HCT116 (cell line): ENCODE measurements at regions not wholly inside any gene's neighbourhood (a gene's known extent, or its start where the extent isn't known, plus 50 kb on each side); places are given as distances from the start of the nearest gene placed in this dataset.

ENCODE experiments used
- ATAC-seq: fragments of 200-7000 bp; cut with Tn5 transposase; 2 replicates; pipeline ENCODE4 v1.9.1; 2020; ENCODE audit warnings: mild to moderate bottlenecking, moderate library complexity
- BruUV-seq: library from RNA; stranded (reverse); fragments of 400-500 nt; replicated peaks from 2 replicates; lab custom pipeline; 2021; lab: Mats Ljungman, UMichigan
- CTCF ChIA-PET: fragments of 300-600 bp; sonication (Branson Sonifier 250); formaldehyde crosslinking; loops from one replicate; lab custom pipeline; 2021; ENCODE audit warnings: antibody characterized with exemption; lab: Charles Lee
- POLR2A ChIA-PET: fragments of 300-600, 350-600 bp; sonication (Branson Sonifier 250); formaldehyde crosslinking; loops from one replicate; lab custom pipeline; 2021; ENCODE audit warnings: antibody characterized with exemption; lab: Charles Lee
- RAD21 ChIA-PET, 2 experiments: fragments of 300-600 bp; sonication (Branson Sonifier 250); formaldehyde crosslinking; loops; one replicate each; lab custom pipeline; 2023; ENCODE audit warnings: low total read pairs in 2 of 2; ENCODE audit not compliant: uncharacterized antibody in 2 of 2, unreplicated experiment in 2 of 2, low non-redundant PET in 1 of 2; lab: Charles Lee
- DNase-seq: peaks from one replicate; pipeline ENCODE4 v3.0.0-alpha.2; 2010; ENCODE audit warnings: low read depth, low spot score
- H2AFZ ChIP-seq: fragments of 200-600 bp; shearing (Covaris generic), sonication (generic); 2 replicates; pipeline ENCODE4 v1.6.1; 2017; ENCODE audit warnings: low read depth, mixed run types, mixed read lengths, antibody characterized with exemption, low read length; ENCODE audit not compliant: poor library complexity, severe bottlenecking
- H3K27ac ChIP-seq: 2 replicates; pipeline ENCODE4 v1.5.1; 2012; ENCODE audit warnings: low read depth, low read length
- H3K27me3 ChIP-seq: fragments of 200-600 bp; sonication (generic); 2 replicates; pipeline ENCODE4 v1.6.1; 2016; ENCODE audit warnings: mixed run types, low read length, mixed read lengths; ENCODE audit not compliant: insufficient read depth
- H3K36me3 ChIP-seq, 2 experiments: fragments of 200-500 bp in 1 of 2; fragments of 200-600 bp in 1 of 2; sonication (Bioruptor generic) in 1 of 2; sonication (generic) in 1 of 2; 2 replicates each; pipeline versions ENCODE4 v1.5.1 to v1.6.1; 2014 to 2016; ENCODE audit warnings: low read length in 2 of 2, inconsistent platforms in 1 of 2, mixed read lengths in 1 of 2, mixed run types in 1 of 2; ENCODE audit not compliant: insufficient read depth in 2 of 2, control insufficient read depth in 1 of 2
- H3K4me1 ChIP-seq, 2 experiments: fragments of 200-600 bp in 1 of 2; sonication (generic) in 1 of 2; 2 replicates each; pipeline versions ENCODE4 v1.5.1 to v1.6.1; 2012 to 2017; ENCODE audit warnings: low read length in 2 of 2, inconsistent platforms in 1 of 2, mild to moderate bottlenecking in 1 of 2, mixed read lengths in 1 of 2, mixed run types in 1 of 2, moderate library complexity in 1 of 2; ENCODE audit not compliant: insufficient read depth in 2 of 2, control insufficient read depth in 1 of 2
- H3K4me2 ChIP-seq: fragments of 200-600 bp; sonication (generic); 2 replicates; pipeline ENCODE4 v1.6.1; 2017; ENCODE audit warnings: mixed run types, low read length, mixed read lengths
- H3K4me3 ChIP-seq, 2 experiments: fragments of 200-600 bp in 1 of 2; sonication (generic) in 1 of 2; replicated peaks in 1 of 2; 2 replicates each; pipeline ENCODE4 v1.5.1; 2011 to 2016; ENCODE audit warnings: low read length in 2 of 2, control low read depth in 1 of 2, low read depth in 1 of 2, mild to moderate bottlenecking in 1 of 2, mixed read lengths in 1 of 2, mixed run types in 1 of 2
- H3K79me2 ChIP-seq: fragments of 200-600 bp; sonication (generic); 2 replicates; pipeline ENCODE4 v1.6.1; 2017; ENCODE audit warnings: mild to moderate bottlenecking, mixed run types, low read length, moderate library complexity, mixed read lengths; ENCODE audit not compliant: insufficient read depth
- H3K9ac ChIP-seq: fragments of 200-600 bp; sonication (generic); 2 replicates; pipeline ENCODE4 v1.6.1; 2016; ENCODE audit warnings: low read length, mixed read lengths
- H3K9me2 ChIP-seq: fragments of 200-600 bp; sonication (generic), shearing (Covaris generic); 2 replicates; pipeline ENCODE4 v1.6.1; 2017; ENCODE audit warnings: mixed run types, mild to moderate bottlenecking, moderate library complexity; ENCODE audit not compliant: insufficient read depth
- H3K9me3 ChIP-seq, 2 experiments: fragments of 200-500 bp in 1 of 2; fragments of 200-600 bp in 1 of 2; sonication (Bioruptor generic) in 1 of 2; sonication (generic) in 1 of 2; 2 replicates each; pipeline ENCODE4 v1.6.1; 2014 to 2017; ENCODE audit warnings: low read length in 2 of 2, mixed read lengths in 2 of 2, inconsistent platforms in 1 of 2, low read depth in 1 of 2, mild to moderate bottlenecking in 1 of 2, mixed run types in 1 of 2, moderate library complexity in 1 of 2; ENCODE audit not compliant: control insufficient read depth in 1 of 2, insufficient read depth in 1 of 2
- H4K20me1 ChIP-seq: fragments of 200-600 bp; sonication (generic), shearing (Covaris generic); 2 replicates; pipeline ENCODE4 v1.6.1; 2017; ENCODE audit warnings: mixed run types, mild to moderate bottlenecking, moderate library complexity; ENCODE audit not compliant: insufficient read depth
- ELF1 ChIP-seq: IDR thresholded peaks from 2 replicates; pipeline ENCODE4 v1.6.1; 2012; ENCODE audit warnings: low read depth, borderline replicate concordance
- EZH2 ChIP-seq: fragments of 200-600 bp; sonication (generic); IDR thresholded peaks from 2 replicates; pipeline ENCODE4 v1.6.1; 2017; ENCODE audit warnings: antibody characterized with exemption, mixed run types
- EZH2phosphoT487 ChIP-seq: fragments of 200-600 bp; IDR thresholded peaks from 2 replicates; pipeline ENCODE4 v1.6.1; 2018; ENCODE audit warnings: antibody characterized with exemption, borderline replicate concordance
- POLR2A ChIP-seq: IDR thresholded peaks from 2 replicates; pipeline ENCODE4 v1.7.0; 2011; ENCODE audit warnings: borderline replicate concordance; ENCODE audit not compliant: insufficient read depth, insufficient read length; ENCODE audit errors: extremely low read depth
- POLR2AphosphoS5 ChIP-seq: IDR thresholded peaks from 2 replicates; pipeline ENCODE4 v1.6.1; 2011; ENCODE audit warnings: mild to moderate bottlenecking, low read depth, low read length, moderate library complexity
- SIN3A ChIP-seq: IDR thresholded peaks from 2 replicates; pipeline ENCODE4 v1.6.1; 2012; ENCODE audit warnings: low read depth
- SP1 ChIP-seq: IDR thresholded peaks from 2 replicates; pipeline ENCODE4 v1.6.1; 2012; ENCODE audit warnings: low read depth
- SRF ChIP-seq: IDR thresholded peaks from 2 replicates; pipeline ENCODE4 v1.6.1; 2012; ENCODE audit warnings: low read depth
- TCF7L2 ChIP-seq: IDR thresholded peaks from 2 replicates; pipeline ENCODE4 v1.7.0; 2011; ENCODE audit warnings: borderline replicate concordance, inconsistent platforms; ENCODE audit not compliant: insufficient read depth, insufficient read length; ENCODE audit errors: extremely low read depth
- ZFX ChIP-seq: fragments of 450-650 bp; IDR thresholded peaks from 2 replicates; pipeline ENCODE4 v1.6.1; 2017
- intact Hi-C: fragments of 100-400 bp; cut with micrococcal nuclease; formaldehyde crosslinking; loops from 2 replicates; pipeline ENCODE4 v1.10.0; 2022
- TF ChIP-seq, protein P1 (sequence below): IDR thresholded peaks from 2 replicates; pipeline ENCODE4 v1.6.1; 2011; ENCODE audit warnings: mild to moderate bottlenecking, low read length, moderate library complexity; ENCODE audit not compliant: insufficient replicate concordance; ENCODE audit errors: extremely low read depth
- TF ChIP-seq, protein P2 (sequence below): IDR thresholded peaks from 2 replicates; pipeline ENCODE4 v1.6.1; 2012; ENCODE audit warnings: low read depth

DNA sequence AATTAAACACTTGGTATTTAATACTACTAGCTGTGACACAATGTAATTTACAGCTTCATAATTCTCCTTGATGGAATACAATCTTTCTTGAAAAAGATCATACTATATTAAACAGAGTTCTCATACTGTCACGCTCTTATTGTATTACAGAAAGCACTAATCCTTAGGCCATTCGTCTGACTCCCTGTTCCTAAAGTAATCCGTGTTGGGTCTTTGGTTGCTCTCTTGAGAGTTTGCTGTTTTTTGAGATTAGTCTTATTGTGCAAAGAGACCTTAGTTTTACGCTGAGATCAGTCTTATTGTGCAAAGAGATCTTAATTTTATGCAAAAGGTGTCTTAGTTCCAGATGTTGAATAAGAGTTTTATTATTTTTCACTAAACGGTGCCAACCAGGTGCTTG lies 190.6 kb downstream of the ISL1 start:
- Histone ChIP-seq H3K27ac (no peak overlapping the region), H3K36me3 (no peaks in the 10 kb centered on the region), H3K4me2 (no peak overlapping the region), H3K4me1 (no peaks in the 10 kb centered on the region), H2AFZ (no peak overlapping the region), H4K20me1 (no peaks in the 10 kb centered on the region), H3K9me3 (no peaks in the 10 kb centered on the region; a peak in 2 of 4 replicates), H3K27me3 (no peaks in the 10 kb centered on the region), H3K9me2 (no peaks in the 10 kb centered on the region), H3K9ac (no peak overlapping the region), H3K79me2 (no peaks in the 10 kb centered on the region), H3K4me3 (no peak overlapping the region)
- BruUV-seq = no TSS peak
- DNase-seq (no peak), ATAC-seq (no peak)
- ChIA-PET CTCF (no interaction called here), POLR2A (no interaction called here), RAD21 (no interaction called here)
- TF ChIP-seq, protein P1, sequence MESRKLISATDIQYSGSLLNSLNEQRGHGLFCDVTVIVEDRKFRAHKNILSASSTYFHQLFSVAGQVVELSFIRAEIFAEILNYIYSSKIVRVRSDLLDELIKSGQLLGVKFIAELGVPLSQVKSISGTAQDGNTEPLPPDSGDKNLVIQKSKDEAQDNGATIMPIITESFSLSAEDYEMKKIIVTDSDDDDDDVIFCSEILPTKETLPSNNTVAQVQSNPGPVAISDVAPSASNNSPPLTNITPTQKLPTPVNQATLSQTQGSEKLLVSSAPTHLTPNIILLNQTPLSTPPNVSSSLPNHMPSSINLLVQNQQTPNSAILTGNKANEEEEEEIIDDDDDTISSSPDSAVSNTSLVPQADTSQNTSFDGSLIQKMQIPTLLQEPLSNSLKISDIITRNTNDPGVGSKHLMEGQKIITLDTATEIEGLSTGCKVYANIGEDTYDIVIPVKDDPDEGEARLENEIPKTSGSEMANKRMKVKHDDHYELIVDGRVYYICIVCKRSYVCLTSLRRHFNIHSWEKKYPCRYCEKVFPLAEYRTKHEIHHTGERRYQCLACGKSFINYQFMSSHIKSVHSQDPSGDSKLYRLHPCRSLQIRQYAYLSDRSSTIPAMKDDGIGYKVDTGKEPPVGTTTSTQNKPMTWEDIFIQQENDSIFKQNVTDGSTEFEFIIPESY = no peak
- no peak for TF ChIP-seq EZH2phosphoT487
- no peak for TF ChIP-seq POLR2A
- no peak for TF ChIP-seq TCF7L2
- no peak for TF ChIP-seq SP1
- intact Hi-C loops = no loop called here

DNA sequence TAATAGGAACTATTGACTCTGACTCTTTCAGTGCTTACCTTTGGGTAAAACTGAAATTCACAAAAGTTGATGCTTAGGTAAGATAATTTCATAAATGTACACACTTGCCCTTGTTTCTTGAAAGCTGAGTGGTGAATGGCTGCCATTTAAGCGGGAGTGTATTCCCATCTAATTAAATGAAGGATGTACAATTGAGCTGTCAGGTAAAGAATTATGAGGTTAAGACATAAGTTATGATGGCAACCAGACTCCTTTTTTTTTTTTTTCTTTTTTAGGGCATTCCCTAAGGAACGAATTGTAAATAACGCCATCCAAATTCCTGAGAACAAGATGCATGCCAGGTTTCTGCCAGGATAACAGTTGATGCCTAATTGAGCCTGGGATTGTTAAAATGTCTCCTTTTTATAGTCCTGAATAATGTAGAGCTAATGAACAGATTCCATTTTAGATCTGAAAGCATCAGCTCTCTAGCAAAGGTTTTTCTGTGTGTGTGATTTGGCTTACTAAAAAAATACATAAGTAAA lies 199.7 kb downstream of the ISL1 start:
- no TSS peak for BruUV-seq
- Histone ChIP-seq H3K27me3 (no peaks in the 10 kb centered on the region), H3K4me1 (no peaks in the 10 kb centered on the region), H3K4me3 (no peak overlapping the region), H3K9me3 (no peaks in the 10 kb centered on the region), H2AFZ (no peak overlapping the region), H3K4me2 (no peak overlapping the region), H3K79me2 (no peaks in the 10 kb centered on the region), H3K9ac (no peak overlapping the region), H4K20me1 (no peaks in the 10 kb centered on the region), H3K27ac (no peak overlapping the region), H3K36me3 (no peaks in the 10 kb centered on the region), H3K9me2 (no peaks in the 10 kb centered on the region)
- ChIA-PET POLR2A (no interaction called here), CTCF (no interaction called here), RAD21 (no interaction called here)
- ATAC-seq = no peak
- DNase-seq = no peak
- intact Hi-C loops = no loop called here
- no peak for TF ChIP-seq SRF
- TF ChIP-seq ELF1 = no peak
- TF ChIP-seq TCF7L2 = no peak
- TF ChIP-seq, protein P2, sequence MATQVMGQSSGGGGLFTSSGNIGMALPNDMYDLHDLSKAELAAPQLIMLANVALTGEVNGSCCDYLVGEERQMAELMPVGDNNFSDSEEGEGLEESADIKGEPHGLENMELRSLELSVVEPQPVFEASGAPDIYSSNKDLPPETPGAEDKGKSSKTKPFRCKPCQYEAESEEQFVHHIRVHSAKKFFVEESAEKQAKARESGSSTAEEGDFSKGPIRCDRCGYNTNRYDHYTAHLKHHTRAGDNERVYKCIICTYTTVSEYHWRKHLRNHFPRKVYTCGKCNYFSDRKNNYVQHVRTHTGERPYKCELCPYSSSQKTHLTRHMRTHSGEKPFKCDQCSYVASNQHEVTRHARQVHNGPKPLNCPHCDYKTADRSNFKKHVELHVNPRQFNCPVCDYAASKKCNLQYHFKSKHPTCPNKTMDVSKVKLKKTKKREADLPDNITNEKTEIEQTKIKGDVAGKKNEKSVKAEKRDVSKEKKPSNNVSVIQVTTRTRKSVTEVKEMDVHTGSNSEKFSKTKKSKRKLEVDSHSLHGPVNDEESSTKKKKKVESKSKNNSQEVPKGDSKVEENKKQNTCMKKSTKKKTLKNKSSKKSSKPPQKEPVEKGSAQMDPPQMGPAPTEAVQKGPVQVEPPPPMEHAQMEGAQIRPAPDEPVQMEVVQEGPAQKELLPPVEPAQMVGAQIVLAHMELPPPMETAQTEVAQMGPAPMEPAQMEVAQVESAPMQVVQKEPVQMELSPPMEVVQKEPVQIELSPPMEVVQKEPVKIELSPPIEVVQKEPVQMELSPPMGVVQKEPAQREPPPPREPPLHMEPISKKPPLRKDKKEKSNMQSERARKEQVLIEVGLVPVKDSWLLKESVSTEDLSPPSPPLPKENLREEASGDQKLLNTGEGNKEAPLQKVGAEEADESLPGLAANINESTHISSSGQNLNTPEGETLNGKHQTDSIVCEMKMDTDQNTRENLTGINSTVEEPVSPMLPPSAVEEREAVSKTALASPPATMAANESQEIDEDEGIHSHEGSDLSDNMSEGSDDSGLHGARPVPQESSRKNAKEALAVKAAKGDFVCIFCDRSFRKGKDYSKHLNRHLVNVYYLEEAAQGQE = no peak
- no peak for TF ChIP-seq SIN3A
- TF ChIP-seq ZFX = no peak
- TF ChIP-seq, protein P1 = no peak
- TF ChIP-seq EZH2 = no peak
- no peak for TF ChIP-seq POLR2A
- no peak for TF ChIP-seq POLR2AphosphoS5
